H1 (cell line): ENCODE measurements at regions not wholly inside any gene's neighbourhood (a gene's known extent, or its start where the extent isn't known, plus 50 kb on each side); places are given as distances from the start of the nearest gene placed in this dataset.

Experiments
- CTCF ChIA-PET: fragments of 300-600 bp; sonication (Branson Sonifier 250); formaldehyde crosslinking; loops from one replicate; lab custom pipeline; 2021; ENCODE audit not compliant: partially characterized antibody; lab: Charles Lee
- POLR2A ChIA-PET: fragments of 300-600 bp; sonication (Branson Sonifier 250); formaldehyde crosslinking; loops from one replicate; lab custom pipeline; 2021; ENCODE audit warnings: inconsistent platforms; ENCODE audit not compliant: partially characterized antibody; lab: Charles Lee
- DNase-seq, 2 experiments: peaks; one replicate each; pipeline versions ENCODE4 v3.0.0 to v3.0.0-alpha.2; 2010 to 2022; ENCODE audit warnings: low spot score in 2 of 2, low read depth in 1 of 2, mixed read lengths in 1 of 2
- FAIRE-seq: peaks from 2 replicates; lab custom pipeline; 2011; peaks lifted over from hg19 to GRCh38; lab: Jason Lieb, UNC
- H2AFZ ChIP-seq: 2 replicates; pipeline ENCODE4 v1.8.1; 2012; ENCODE audit warnings: low read length, inconsistent platforms
- H2AK5ac ChIP-seq: 2 replicates; pipeline ENCODE4 v1.6.1; 2013; ENCODE audit warnings: low read depth, low read length
- H2BK120ac ChIP-seq: replicated peaks from 2 replicates; pipeline ENCODE3; 2013; ENCODE audit warnings: low read depth, low read length, inconsistent platforms
- H2BK12ac ChIP-seq: 2 replicates; pipeline ENCODE4 v1.6.1; 2013; ENCODE audit warnings: low read depth, low read length
- H2BK15ac ChIP-seq: 2 replicates; pipeline ENCODE4 v1.6.1; 2013; ENCODE audit warnings: low read length
- H2BK20ac ChIP-seq: 2 replicates; pipeline ENCODE4 v1.6.1; 2013; ENCODE audit warnings: low read length
- H2BK5ac ChIP-seq: 2 replicates; pipeline ENCODE4 v1.6.1; 2013; ENCODE audit warnings: low read depth, low read length
- H3K14ac ChIP-seq: 2 replicates; pipeline ENCODE4 v1.6.1; 2013; ENCODE audit warnings: inconsistent platforms; ENCODE audit not compliant: insufficient read length
- H3K18ac ChIP-seq: 2 replicates; pipeline ENCODE4 v1.6.1; 2013; ENCODE audit warnings: low read length; ENCODE audit errors: extremely low read depth
- H3K23ac ChIP-seq: 2 replicates; pipeline ENCODE4 v1.6.1; 2013; ENCODE audit warnings: inconsistent platforms; ENCODE audit not compliant: insufficient read length
- H3K23me2 ChIP-seq: 2 replicates; pipeline ENCODE4 v1.6.1; 2013; ENCODE audit warnings: low read depth, low read length
- H3K27ac ChIP-seq: 2 replicates; pipeline ENCODE4 v1.6.1; 2011; ENCODE audit warnings: low read depth, low read length, inconsistent platforms
- H3K27me3 ChIP-seq, 4 experiments: replicated peaks in 1 of 4; 1 replicate in 1 of 4; 2 replicates in 3 of 4; pipeline versions ENCODE4 v1.6.1 to v1.8.1; 2011 to 2013; ENCODE audit warnings: low read length in 3 of 4, mild to moderate bottlenecking in 3 of 4, inconsistent platforms in 2 of 4, mixed read lengths in 2 of 4, moderate library complexity in 1 of 4; ENCODE audit not compliant: control insufficient read depth in 3 of 4, insufficient read depth in 3 of 4; ENCODE audit errors: extremely low read depth in 1 of 4
- H3K36me3 ChIP-seq, 4 experiments: 2 replicates each; pipeline versions ENCODE4 v1.6.1 to v1.8.1; 2011 to 2013; ENCODE audit warnings: mild to moderate bottlenecking in 4 of 4, low read length in 3 of 4, moderate library complexity in 2 of 4, control low read depth in 1 of 4, inconsistent platforms in 1 of 4; ENCODE audit not compliant: insufficient read depth in 4 of 4, control insufficient read depth in 2 of 4
- H3K4ac ChIP-seq: replicated peaks from 2 replicates; pipeline ENCODE3; 2013; ENCODE audit warnings: low read length, low read depth, mixed read lengths, inconsistent platforms; ENCODE audit not compliant: insufficient read length
- H3K4me1 ChIP-seq, 4 experiments: replicated peaks in 1 of 4; 1 replicate in 1 of 4; 2 replicates in 3 of 4; pipeline versions ENCODE4 v1.6.1 to v1.8.1; 2011 to 2013; ENCODE audit warnings: low read length in 3 of 4, inconsistent platforms in 2 of 4, mixed read lengths in 1 of 4; ENCODE audit not compliant: insufficient read depth in 4 of 4, control insufficient read depth in 3 of 4
- H3K4me2 ChIP-seq, 2 experiments: 2 replicates each; pipeline versions ENCODE4 v1.6.1 to v1.8.1; 2011 to 2013; ENCODE audit warnings: low read depth in 2 of 2, low read length in 2 of 2, control low read depth in 1 of 2, inconsistent platforms in 1 of 2, mild to moderate bottlenecking in 1 of 2; ENCODE audit not compliant: insufficient read depth in 1 of 2
- H3K4me3 ChIP-seq, 4 experiments: fragments of 200-600, 300-600 bp in 1 of 4; sonication (generic), shearing (Covaris generic), sonication (Bioruptor Twin) in 1 of 4; 2 replicates each; pipeline versions ENCODE4 v1.5.1 to v1.8.1; 2011 to 2016; ENCODE audit warnings: low read length in 4 of 4, low read depth in 3 of 4, control low read depth in 2 of 4, inconsistent platforms in 2 of 4, mild to moderate bottlenecking in 2 of 4, mixed read lengths in 1 of 4, moderate library complexity in 1 of 4; ENCODE audit not compliant: insufficient read depth in 2 of 4; ENCODE audit errors: extremely low read depth in 1 of 4
- H3K56ac ChIP-seq: replicated peaks from 2 replicates; pipeline ENCODE3; 2013; ENCODE audit warnings: low read depth, mild to moderate bottlenecking, mixed read lengths, low read length, inconsistent platforms; ENCODE audit not compliant: insufficient read length
- H3K79me1 ChIP-seq: 2 replicates; pipeline ENCODE4 v1.6.1; 2013; ENCODE audit warnings: low read depth, low read length, control low read depth
- H3K79me2 ChIP-seq, 2 experiments: 2 replicates each; pipeline versions ENCODE4 v1.6.1 to v1.8.1; 2012 to 2013; ENCODE audit warnings: low read length in 2 of 2, mild to moderate bottlenecking in 2 of 2, inconsistent platforms in 1 of 2; ENCODE audit not compliant: insufficient read depth in 2 of 2, control insufficient read depth in 1 of 2
- H3K9ac ChIP-seq, 4 experiments: replicated peaks in 1 of 4; 1 replicate in 1 of 4; 2 replicates in 3 of 4; pipeline versions ENCODE4 v1.6.1 to v1.8.1; 2011 to 2013; ENCODE audit warnings: low read depth in 3 of 4, low read length in 3 of 4, control low read depth in 2 of 4, mild to moderate bottlenecking in 2 of 4, moderate library complexity in 2 of 4, inconsistent platforms in 1 of 4; ENCODE audit errors: extremely low read depth in 1 of 4
- H3K9me3 ChIP-seq, 2 experiments: 2 replicates each; pipeline versions ENCODE4 v1.6.1 to v1.8.1; 2012 to 2013; ENCODE audit warnings: mild to moderate bottlenecking in 2 of 2, moderate library complexity in 2 of 2, control low read depth in 1 of 2, inconsistent platforms in 1 of 2, low read depth in 1 of 2, low read length in 1 of 2, mixed read lengths in 1 of 2; ENCODE audit not compliant: insufficient read depth in 2 of 2
- H4K20me1 ChIP-seq, 2 experiments: replicated peaks in 1 of 2; 2 replicates each; pipeline versions ENCODE3 to v1.8.1; 2011 to 2013; ENCODE audit warnings: inconsistent platforms in 2 of 2, low read length in 2 of 2, mild to moderate bottlenecking in 1 of 2; ENCODE audit not compliant: insufficient read depth in 2 of 2, control insufficient read depth in 1 of 2
- H4K5ac ChIP-seq: 2 replicates; pipeline ENCODE4 v1.6.1; 2013; ENCODE audit warnings: low read length, low read depth, mixed read lengths, inconsistent platforms; ENCODE audit not compliant: insufficient read length
- H4K8ac ChIP-seq: 2 replicates; pipeline ENCODE4 v1.8.0; 2013; ENCODE audit warnings: mild to moderate bottlenecking, moderate library complexity, low read length, inconsistent platforms; ENCODE audit not compliant: insufficient read depth; ENCODE audit errors: extremely low read depth
- H4K91ac ChIP-seq: replicated peaks from 2 replicates; pipeline ENCODE3; 2013; ENCODE audit warnings: low read length, mixed read lengths, inconsistent platforms; ENCODE audit not compliant: insufficient read length
- GTF2F1 ChIP-seq: IDR thresholded peaks from 2 replicates; pipeline ENCODE4 v1.6.1; 2012; ENCODE audit warnings: low read depth, low read length, improper control_type of control experiment, borderline replicate concordance
- SUZ12 ChIP-seq: fragments of 200-600 bp; sonication (generic); IDR thresholded peaks from 2 replicates; pipeline ENCODE4 v1.6.1; 2012; ENCODE audit warnings: mild to moderate bottlenecking, inconsistent platforms, low read length, moderate library complexity, mixed read lengths
- TBP ChIP-seq: IDR thresholded peaks from 2 replicates; pipeline ENCODE4 v1.6.1; 2011; ENCODE audit warnings: low read depth, low read length, improper control_type of control experiment
- WGBS, 2 experiments: shearing (Covaris generic) in 1 of 2; methylation state at CpG; one replicate each; pipeline versions ENCODE4 v1.1.6 to v1.1.7; 2013 to 2015; ENCODE audit warnings: low lambda C conversion rate in 2 of 2, mixed read lengths in 2 of 2, inconsistent platforms in 1 of 2, low coverage in 1 of 2, missing lambda C conversion rate in 1 of 2; ENCODE audit not compliant: insufficient replicate concordance in 2 of 2, insufficient coverage in 1 of 2, insufficient read length in 1 of 2; ENCODE audit errors: extremely low coverage in 1 of 2, missing lambda C conversion rate in 1 of 2; 5-methylcytosine and 5-hydroxymethylcytosine counted together

DNA sequence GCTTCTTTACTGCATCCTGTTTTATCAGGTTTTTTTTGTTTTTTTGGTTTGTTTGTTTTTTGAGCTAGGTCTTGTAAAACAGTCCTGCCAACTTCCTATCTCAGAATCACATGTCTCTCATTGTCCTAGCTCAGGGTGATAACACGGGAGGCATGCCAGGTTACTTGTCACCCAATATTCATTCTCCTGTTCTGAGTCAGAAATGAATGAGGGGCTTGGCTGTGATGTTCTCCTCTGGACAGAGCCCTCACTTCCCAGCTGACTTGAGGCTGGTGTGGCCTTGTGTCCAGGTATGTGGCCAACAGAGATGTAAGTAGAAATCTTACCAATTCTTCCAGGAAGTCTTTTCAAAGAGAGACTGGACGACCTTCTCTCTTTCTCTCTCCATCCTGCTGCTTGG lies 317.0 kb downstream of the GABRB3 start:
- no peak overlapping the region for H3K4me2 ChIP-seq
- ChIA-PET POLR2A (no interaction called here), CTCF (interaction anchor here (1.2 kb wide), 2 partner anchors 276 to 383 kb away, joined by 3 to 4 read pairs; no protein-coding TSS in a partner anchor)
- 71% methylated on average over 2 of the region's 2 CpGs; no CpG with 5 or more reads in 1 of the 2 experiments for WGBS, 2 experiments
- no peaks in the 10 kb centered on the region for H4K20me1 ChIP-seq
- no peak overlapping the region for H2BK12ac ChIP-seq
- H2BK5ac ChIP-seq = no peak overlapping the region
- no peak overlapping the region for H2AK5ac ChIP-seq
- H4K91ac ChIP-seq = no peak overlapping the region
- no peak overlapping the region for H3K4ac ChIP-seq
- no peak overlapping the region for H2AFZ ChIP-seq
- no peaks in the 10 kb centered on the region for H3K79me2 ChIP-seq
- H3K14ac ChIP-seq = no peak overlapping the region
- H3K36me3 ChIP-seq = 0 out of 8 replicates have a peak, but pooled peaks cover 0 to 4% (median 0%) of the 10 kb centered on the region in 4 experiments
- no peak overlapping the region for H4K5ac ChIP-seq
- no peak overlapping the region for H2BK15ac ChIP-seq
- H3K9ac ChIP-seq = no peak overlapping the region
- H3K9me3 ChIP-seq = peaks cover 8 to 12% of the 10 kb centered on the region in 2 experiments; a peak in 3 of 4 replicates
- TF ChIP-seq SUZ12 = no peak
- no peak for TF ChIP-seq TBP
- no peak for TF ChIP-seq GTF2F1
- TF ChIP-seq, all 59 proteins: peak for 0
- no peak overlapping the region for H2BK20ac ChIP-seq
- H3K18ac ChIP-seq = no peak overlapping the region
- DNase-seq = no peak
- no peak overlapping the region for H3K4me3 ChIP-seq
- no peak overlapping the region for H3K23ac ChIP-seq
- H3K79me1 ChIP-seq = no peaks in the 10 kb centered on the region
- no peak for FAIRE-seq
- H3K23me2 ChIP-seq = no peaks in the 10 kb centered on the region
- no peak overlapping the region for H2BK120ac ChIP-seq
- no peaks in the 10 kb centered on the region for H3K4me1 ChIP-seq
- H3K27ac ChIP-seq = no peak overlapping the region
- H4K8ac ChIP-seq = no peak overlapping the region
- H3K56ac ChIP-seq = no peak overlapping the region
- no peaks in the 10 kb centered on the region for H3K27me3 ChIP-seq
